H1 (cell line): ENCODE measurements at regions not wholly inside any gene's neighbourhood (a gene's known extent, or its start where the extent isn't known, plus 50 kb on each side); places are given as distances from the start of the nearest gene placed in this dataset.
A peak's percentile ranks its signal among the peaks of the same experiment; 100 is the strongest.

Source experiments
- CTCF ChIA-PET: fragments of 300-600 bp; sonication (Branson Sonifier 250); formaldehyde crosslinking; loops from one replicate; lab custom pipeline; 2021; ENCODE audit not compliant: partially characterized antibody; lab: Charles Lee
- POLR2A ChIA-PET: fragments of 300-600 bp; sonication (Branson Sonifier 250); formaldehyde crosslinking; loops from one replicate; lab custom pipeline; 2021; ENCODE audit warnings: inconsistent platforms; ENCODE audit not compliant: partially characterized antibody; lab: Charles Lee
- DNase-seq, 2 experiments: peaks; one replicate each; pipeline versions ENCODE4 v3.0.0 to v3.0.0-alpha.2; 2010 to 2022; ENCODE audit warnings: low spot score in 2 of 2, low read depth in 1 of 2, mixed read lengths in 1 of 2
- FAIRE-seq: peaks from 2 replicates; lab custom pipeline; 2011; peaks lifted over from hg19 to GRCh38; lab: Jason Lieb, UNC
- H2AFZ ChIP-seq: 2 replicates; pipeline ENCODE4 v1.8.1; 2012; ENCODE audit warnings: low read length, inconsistent platforms
- H2AK5ac ChIP-seq: 2 replicates; pipeline ENCODE4 v1.6.1; 2013; ENCODE audit warnings: low read depth, low read length
- H2BK120ac ChIP-seq: replicated peaks from 2 replicates; pipeline ENCODE3; 2013; ENCODE audit warnings: low read depth, low read length, inconsistent platforms
- H2BK12ac ChIP-seq: 2 replicates; pipeline ENCODE4 v1.6.1; 2013; ENCODE audit warnings: low read depth, low read length
- H2BK15ac ChIP-seq: 2 replicates; pipeline ENCODE4 v1.6.1; 2013; ENCODE audit warnings: low read length
- H2BK20ac ChIP-seq: 2 replicates; pipeline ENCODE4 v1.6.1; 2013; ENCODE audit warnings: low read length
- H2BK5ac ChIP-seq: 2 replicates; pipeline ENCODE4 v1.6.1; 2013; ENCODE audit warnings: low read depth, low read length
- H3K14ac ChIP-seq: 2 replicates; pipeline ENCODE4 v1.6.1; 2013; ENCODE audit warnings: inconsistent platforms; ENCODE audit not compliant: insufficient read length
- H3K18ac ChIP-seq: 2 replicates; pipeline ENCODE4 v1.6.1; 2013; ENCODE audit warnings: low read length; ENCODE audit errors: extremely low read depth
- H3K23ac ChIP-seq: 2 replicates; pipeline ENCODE4 v1.6.1; 2013; ENCODE audit warnings: inconsistent platforms; ENCODE audit not compliant: insufficient read length
- H3K23me2 ChIP-seq: 2 replicates; pipeline ENCODE4 v1.6.1; 2013; ENCODE audit warnings: low read depth, low read length
- H3K27ac ChIP-seq: 2 replicates; pipeline ENCODE4 v1.6.1; 2011; ENCODE audit warnings: low read depth, low read length, inconsistent platforms
- H3K27me3 ChIP-seq, 4 experiments: replicated peaks in 1 of 4; 1 replicate in 1 of 4; 2 replicates in 3 of 4; pipeline versions ENCODE4 v1.6.1 to v1.8.1; 2011 to 2013; ENCODE audit warnings: low read length in 3 of 4, mild to moderate bottlenecking in 3 of 4, inconsistent platforms in 2 of 4, mixed read lengths in 2 of 4, moderate library complexity in 1 of 4; ENCODE audit not compliant: control insufficient read depth in 3 of 4, insufficient read depth in 3 of 4; ENCODE audit errors: extremely low read depth in 1 of 4
- H3K36me3 ChIP-seq, 4 experiments: 2 replicates each; pipeline versions ENCODE4 v1.6.1 to v1.8.1; 2011 to 2013; ENCODE audit warnings: mild to moderate bottlenecking in 4 of 4, low read length in 3 of 4, moderate library complexity in 2 of 4, control low read depth in 1 of 4, inconsistent platforms in 1 of 4; ENCODE audit not compliant: insufficient read depth in 4 of 4, control insufficient read depth in 2 of 4
- H3K4ac ChIP-seq: replicated peaks from 2 replicates; pipeline ENCODE3; 2013; ENCODE audit warnings: low read length, low read depth, mixed read lengths, inconsistent platforms; ENCODE audit not compliant: insufficient read length
- H3K4me1 ChIP-seq, 4 experiments: replicated peaks in 1 of 4; 1 replicate in 1 of 4; 2 replicates in 3 of 4; pipeline versions ENCODE4 v1.6.1 to v1.8.1; 2011 to 2013; ENCODE audit warnings: low read length in 3 of 4, inconsistent platforms in 2 of 4, mixed read lengths in 1 of 4; ENCODE audit not compliant: insufficient read depth in 4 of 4, control insufficient read depth in 3 of 4
- H3K4me2 ChIP-seq, 2 experiments: 2 replicates each; pipeline versions ENCODE4 v1.6.1 to v1.8.1; 2011 to 2013; ENCODE audit warnings: low read depth in 2 of 2, low read length in 2 of 2, control low read depth in 1 of 2, inconsistent platforms in 1 of 2, mild to moderate bottlenecking in 1 of 2; ENCODE audit not compliant: insufficient read depth in 1 of 2
- H3K4me3 ChIP-seq, 4 experiments: fragments of 200-600, 300-600 bp in 1 of 4; sonication (generic), shearing (Covaris generic), sonication (Bioruptor Twin) in 1 of 4; 2 replicates each; pipeline versions ENCODE4 v1.5.1 to v1.8.1; 2011 to 2016; ENCODE audit warnings: low read length in 4 of 4, low read depth in 3 of 4, control low read depth in 2 of 4, inconsistent platforms in 2 of 4, mild to moderate bottlenecking in 2 of 4, mixed read lengths in 1 of 4, moderate library complexity in 1 of 4; ENCODE audit not compliant: insufficient read depth in 2 of 4; ENCODE audit errors: extremely low read depth in 1 of 4
- H3K56ac ChIP-seq: replicated peaks from 2 replicates; pipeline ENCODE3; 2013; ENCODE audit warnings: low read depth, mild to moderate bottlenecking, mixed read lengths, low read length, inconsistent platforms; ENCODE audit not compliant: insufficient read length
- H3K79me1 ChIP-seq: 2 replicates; pipeline ENCODE4 v1.6.1; 2013; ENCODE audit warnings: low read depth, low read length, control low read depth
- H3K79me2 ChIP-seq, 2 experiments: 2 replicates each; pipeline versions ENCODE4 v1.6.1 to v1.8.1; 2012 to 2013; ENCODE audit warnings: low read length in 2 of 2, mild to moderate bottlenecking in 2 of 2, inconsistent platforms in 1 of 2; ENCODE audit not compliant: insufficient read depth in 2 of 2, control insufficient read depth in 1 of 2
- H3K9ac ChIP-seq, 4 experiments: replicated peaks in 1 of 4; 1 replicate in 1 of 4; 2 replicates in 3 of 4; pipeline versions ENCODE4 v1.6.1 to v1.8.1; 2011 to 2013; ENCODE audit warnings: low read depth in 3 of 4, low read length in 3 of 4, control low read depth in 2 of 4, mild to moderate bottlenecking in 2 of 4, moderate library complexity in 2 of 4, inconsistent platforms in 1 of 4; ENCODE audit errors: extremely low read depth in 1 of 4
- H3K9me3 ChIP-seq, 2 experiments: 2 replicates each; pipeline versions ENCODE4 v1.6.1 to v1.8.1; 2012 to 2013; ENCODE audit warnings: mild to moderate bottlenecking in 2 of 2, moderate library complexity in 2 of 2, control low read depth in 1 of 2, inconsistent platforms in 1 of 2, low read depth in 1 of 2, low read length in 1 of 2, mixed read lengths in 1 of 2; ENCODE audit not compliant: insufficient read depth in 2 of 2
- H4K20me1 ChIP-seq, 2 experiments: replicated peaks in 1 of 2; 2 replicates each; pipeline versions ENCODE3 to v1.8.1; 2011 to 2013; ENCODE audit warnings: inconsistent platforms in 2 of 2, low read length in 2 of 2, mild to moderate bottlenecking in 1 of 2; ENCODE audit not compliant: insufficient read depth in 2 of 2, control insufficient read depth in 1 of 2
- H4K5ac ChIP-seq: 2 replicates; pipeline ENCODE4 v1.6.1; 2013; ENCODE audit warnings: low read length, low read depth, mixed read lengths, inconsistent platforms; ENCODE audit not compliant: insufficient read length
- H4K8ac ChIP-seq: 2 replicates; pipeline ENCODE4 v1.8.0; 2013; ENCODE audit warnings: mild to moderate bottlenecking, moderate library complexity, low read length, inconsistent platforms; ENCODE audit not compliant: insufficient read depth; ENCODE audit errors: extremely low read depth
- H4K91ac ChIP-seq: replicated peaks from 2 replicates; pipeline ENCODE3; 2013; ENCODE audit warnings: low read length, mixed read lengths, inconsistent platforms; ENCODE audit not compliant: insufficient read length
- ATF3 ChIP-seq: IDR thresholded peaks from 2 replicates; pipeline ENCODE4 v1.6.1; 2011; ENCODE audit warnings: low read depth, mild to moderate bottlenecking, low read length; ENCODE audit not compliant: insufficient read depth
- CTCF ChIP-seq, 3 experiments: IDR thresholded peaks; 1 replicate in 2 of 3; 2 replicates in 1 of 3; pipeline versions ENCODE4 v1.5.1 to v1.6.1; 2011; ENCODE audit warnings: low read length in 3 of 3, mild to moderate bottlenecking in 3 of 3, inconsistent platforms in 2 of 3, low read depth in 1 of 3, moderate library complexity in 1 of 3; ENCODE audit not compliant: insufficient read depth in 1 of 3; ENCODE audit errors: control extremely low read depth in 1 of 3
- POLR2AphosphoS5 ChIP-seq: IDR thresholded peaks from 2 replicates; pipeline ENCODE4 v1.6.1; 2011; ENCODE audit warnings: low read depth, low read length
- TAF1 ChIP-seq: IDR thresholded peaks from 2 replicates; pipeline ENCODE4 v1.6.1; 2011; ENCODE audit warnings: mild to moderate bottlenecking, low read depth, low read length
- WGBS, 2 experiments: shearing (Covaris generic) in 1 of 2; methylation state at CpG; one replicate each; pipeline versions ENCODE4 v1.1.6 to v1.1.7; 2013 to 2015; ENCODE audit warnings: low lambda C conversion rate in 2 of 2, mixed read lengths in 2 of 2, inconsistent platforms in 1 of 2, low coverage in 1 of 2, missing lambda C conversion rate in 1 of 2; ENCODE audit not compliant: insufficient replicate concordance in 2 of 2, insufficient coverage in 1 of 2, insufficient read length in 1 of 2; ENCODE audit errors: extremely low coverage in 1 of 2, missing lambda C conversion rate in 1 of 2; 5-methylcytosine and 5-hydroxymethylcytosine counted together

GRCh38 chrX:128698573-128699181 is 646.5 kb upstream of the ACTRT1 start:
- H2AK5ac ChIP-seq, result no peak overlapping the region
- 50% methylated on average over 1 of the region's 1 CpG; no CpG with 5 or more reads in 1 of the 2 experiments for WGBS, 2 experiments

More at GRCh38 chrX:128698573-128699181, 646.5 kb upstream of the ACTRT1 start:
- H3K4ac ChIP-seq, result no peak overlapping the region
- no peak overlapping the region for H3K18ac ChIP-seq
- no peak overlapping the region for H2BK12ac ChIP-seq
- H2BK120ac ChIP-seq, result no peak overlapping the region
- H3K27me3 ChIP-seq, result no peaks in the 10 kb centered on the region
- H3K79me2 ChIP-seq, result no peaks in the 10 kb centered on the region
- H4K91ac ChIP-seq, result no peak overlapping the region
- FAIRE-seq (peak; percentile 13), DNase-seq (no peak)
- no peaks in the 10 kb centered on the region; the same call in 1 of the 2 replicates for H3K23me2 ChIP-seq
- H3K27ac ChIP-seq, result no peak overlapping the region
- no peak overlapping the region for H2AFZ ChIP-seq
- H3K14ac ChIP-seq, result no peak overlapping the region
- TF ChIP-seq CTCF (IDR thresholded peaks at IDR 0.05; ENCODE audit: control extremely low read depth in 1 of 3, insufficient read depth in 1 of 3, low read depth in 1 of 3, low read length in 3 of 3) (no peak), TAF1 (no peak), POLR2AphosphoS5 (no peak), ATF3 (no peak)
- no peaks in the 10 kb centered on the region for H3K79me1 ChIP-seq
- no peak overlapping the region for H4K5ac ChIP-seq
- H4K20me1 ChIP-seq, result no peaks in the 10 kb centered on the region
- no peaks in the 10 kb centered on the region for H3K4me1 ChIP-seq
- H2BK15ac ChIP-seq, result no peak overlapping the region
- H3K23ac ChIP-seq, result no peak overlapping the region
- H4K8ac ChIP-seq, result no peak overlapping the region
- no peaks in the 10 kb centered on the region for H3K9me3 ChIP-seq
- H2BK5ac ChIP-seq, result no peak overlapping the region
- H3K56ac ChIP-seq, result no peak overlapping the region
- no peak overlapping the region for H3K4me3 ChIP-seq
- ChIA-PET POLR2A (no interaction called here), CTCF (no interaction called here)
- H3K4me2 ChIP-seq, result no peak overlapping the region
- no peaks in the 10 kb centered on the region for H3K36me3 ChIP-seq
- no peak overlapping the region for H2BK20ac ChIP-seq
- no peak overlapping the region for H3K9ac ChIP-seq
